Left lung (tissue), 4 donors: ENCODE measurements at regions not wholly inside any gene's neighbourhood (a gene's known extent, or its start where the extent isn't known, plus 50 kb on each side); places are given as distances from the start of the nearest gene placed in this dataset.
"Not testable (repeated sequence)": the region's sequence is repeated elsewhere in the genome, so short reads cannot be mapped to it uniquely, and the experiment has no call there.

Experiments
- ATAC-seq: fragments of 200-7000 bp; cut with Tn5 transposase; one replicate; pipeline ENCODE4 v1.9.1; 2020; ENCODE audit warnings: moderate library complexity
- DNase-seq, 4 donors: peaks; one replicate each; pipeline ENCODE4 v3.0.0-alpha.2; 2013 to 2020
- H3K27ac ChIP-seq, 2 donors: fragments of 200-600 bp; sonication (generic) in 1 of 2; one replicate each; pipeline versions ENCODE4 v1.5.0 to v1.8.0; 2020 to 2021
- H3K27me3 ChIP-seq, 2 donors: fragments of 200-600 bp; sonication (generic) in 1 of 2; one replicate each; pipeline versions ENCODE4 v1.5.0 to v1.8.0; 2020 to 2021
- H3K36me3 ChIP-seq, 2 donors: fragments of 200-600 bp; sonication (generic) in 1 of 2; one replicate each; pipeline versions ENCODE4 v1.5.0 to v1.8.0; 2020 to 2021
- H3K4me1 ChIP-seq, 2 donors: fragments of 200-600 bp; one replicate each; pipeline ENCODE4 v1.8.0; 2021
- H3K4me3 ChIP-seq, 2 donors: fragments of 200-600 bp; sonication (generic) in 1 of 2; one replicate each; pipeline versions ENCODE4 v1.5.0 to v1.8.0; 2020 to 2021; ENCODE audit warnings: mild to moderate bottlenecking in 1 of 2
- H3K9me3 ChIP-seq, 2 donors: fragments of 200-600 bp; sonication (generic) in 1 of 2; one replicate each; pipeline versions ENCODE4 v1.5.0 to v1.8.0; 2020 to 2021
- CTCF ChIP-seq, 2 donors: fragments of 200-600 bp; sonication (generic) in 1 of 2; IDR thresholded peaks; one replicate each; pipeline versions ENCODE4 v1.5.0 to v1.8.0; 2021; ENCODE audit warnings: antibody characterized with exemption in 2 of 2
- intact Hi-C, 2 donors: fragments of 100-400 bp; cut with DNase I; formaldehyde crosslinking; loops; one replicate each; pipeline versions ENCODE4 v1.11.2 to v1.14.2; 2022
- donor health status: DM: no; HTN: yes; CAD: no.
- donor health status: DM: no; HTN: no; CAD: no.

DNA sequence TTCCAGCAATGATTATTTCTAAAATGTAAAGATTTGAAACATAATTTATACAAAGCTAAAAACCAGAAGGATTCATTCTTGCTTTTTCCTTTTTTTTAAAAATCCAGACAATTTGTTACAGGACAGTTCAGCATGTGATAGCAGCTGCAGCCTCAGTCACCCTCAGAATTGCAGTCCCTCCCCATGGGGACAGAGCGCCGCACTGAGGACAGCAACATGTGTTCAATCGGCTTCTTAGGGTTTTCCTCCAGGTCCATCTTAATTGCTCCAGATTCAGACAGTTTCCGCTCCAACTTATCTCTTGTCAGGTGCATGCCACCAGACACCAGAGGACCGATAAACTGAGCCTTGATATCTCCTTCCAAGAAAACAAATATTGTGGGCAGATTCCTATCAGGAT is 134.9 kb upstream of the TBC1D5 start:
- TF ChIP-seq CTCF (IDR thresholded peaks at IDR 0.05) = no peak
- intact Hi-C loops = no loop called here

GRCh38 chr3:17874636-17875035 is 132.2 kb upstream of the TBC1D5 start:
- DNase-seq (no peak), ATAC-seq (no peak)
- Histone ChIP-seq H3K27ac (no peak overlapping the region), H3K9me3 (no peaks in the 10 kb centered on the region), H3K4me3 (no peak overlapping the region), H3K4me1 (no peaks in the 10 kb centered on the region), H3K36me3 (no peaks in the 10 kb centered on the region), H3K27me3 (no peaks in the 10 kb centered on the region)
- intact Hi-C loops = no loop called here
- TF ChIP-seq CTCF (IDR thresholded peaks at IDR 0.05) = no peak

More for the DNA sequence above, 134.9 kb upstream of the TBC1D5 start:
- Histone ChIP-seq H3K36me3 (no peaks in the 10 kb centered on the region), H3K4me1 (no peaks in the 10 kb centered on the region), H3K27me3 (no peaks in the 10 kb centered on the region), H3K4me3 (no peak overlapping the region), H3K9me3 (no peaks in the 10 kb centered on the region), H3K27ac (no peak overlapping the region)
- ATAC-seq (no peak), DNase-seq (no peak)

- peak in 1 of 4 donors; percentile 70 for DNase-seq
- no peak for ATAC-seq
- intact Hi-C loops = no loop called here
- TF ChIP-seq CTCF (IDR thresholded peaks at IDR 0.05) = no peak
- no peaks in the 10 kb centered on the region for H3K27me3 ChIP-seq
- H3K27ac ChIP-seq = no peak overlapping the region
- H3K4me3 ChIP-seq = no peak overlapping the region
- H3K4me1 ChIP-seq = no peaks in the 10 kb centered on the region
- H3K9me3 ChIP-seq = no peaks in the 10 kb centered on the region
- H3K36me3 ChIP-seq = no peaks in the 10 kb centered on the region
Measured at GRCh38 chr3:17872457-17872856, 130.0 kb upstream of the TBC1D5 start.

DNA sequence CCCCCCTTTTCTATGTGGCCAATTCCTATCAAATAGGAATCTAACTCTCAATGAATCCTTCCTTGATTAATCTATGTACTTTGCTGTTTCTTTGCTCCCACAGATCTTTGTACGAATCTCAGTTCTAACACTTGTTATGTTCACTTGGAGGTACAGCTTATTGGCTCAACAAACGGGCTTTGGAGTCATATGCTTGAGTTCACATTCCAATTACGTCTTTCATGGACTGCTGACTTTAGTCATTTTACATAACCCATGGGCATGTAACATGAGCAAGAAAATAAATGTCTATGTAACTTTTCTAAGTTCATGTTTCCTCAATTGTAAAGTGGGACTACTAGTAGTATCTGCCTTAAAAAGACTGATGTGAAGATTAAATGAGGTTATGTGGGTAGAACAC is 123.2 kb upstream of the TBC1D5 start:
- Histone ChIP-seq H3K4me1 (no peaks in the 10 kb centered on the region), H3K9me3 (no peaks in the 10 kb centered on the region), H3K27me3 (no peaks in the 10 kb centered on the region), H3K4me3 (no peak overlapping the region), H3K27ac (no peak overlapping the region), H3K36me3 (no peaks in the 10 kb centered on the region)
- DNase-seq (no peak), ATAC-seq (no peak)
- no peak for TF ChIP-seq CTCF (IDR thresholded peaks at IDR 0.05)
- intact Hi-C loops = no loop called here

- intact Hi-C loops = no loop called here
- Histone ChIP-seq H3K9me3 (no peaks in the 10 kb centered on the region), H3K27me3 (no peaks in the 10 kb centered on the region), H3K4me1 (no peaks in the 10 kb centered on the region), H3K27ac (no peak overlapping the region), H3K4me3 (no peak overlapping the region), H3K36me3 (no peaks in the 10 kb centered on the region)
- DNase-seq (no peak), ATAC-seq (no peak)
- no peak for TF ChIP-seq CTCF (IDR thresholded peaks at IDR 0.05)
Measured at GRCh38 chr3:17861476-17861875, 119.0 kb upstream of the TBC1D5 start.

GRCh38 chr3:17860840-17861471 is 118.5 kb upstream of the TBC1D5 start:
- ATAC-seq, intact Hi-C loops, H3K27ac ChIP-seq, H3K4me3 ChIP-seq, DNase-seq, H3K9me3 ChIP-seq, H3K27me3 ChIP-seq, H3K36me3 ChIP-seq, H3K4me1 ChIP-seq: not testable (repeated sequence)
